ENCODE measurements at regions not wholly inside any gene's neighbourhood (a gene's known extent, or its start where the extent isn't known, plus 50 kb on each side); places are given as distances from the start of the nearest gene placed in this dataset.

DNA sequence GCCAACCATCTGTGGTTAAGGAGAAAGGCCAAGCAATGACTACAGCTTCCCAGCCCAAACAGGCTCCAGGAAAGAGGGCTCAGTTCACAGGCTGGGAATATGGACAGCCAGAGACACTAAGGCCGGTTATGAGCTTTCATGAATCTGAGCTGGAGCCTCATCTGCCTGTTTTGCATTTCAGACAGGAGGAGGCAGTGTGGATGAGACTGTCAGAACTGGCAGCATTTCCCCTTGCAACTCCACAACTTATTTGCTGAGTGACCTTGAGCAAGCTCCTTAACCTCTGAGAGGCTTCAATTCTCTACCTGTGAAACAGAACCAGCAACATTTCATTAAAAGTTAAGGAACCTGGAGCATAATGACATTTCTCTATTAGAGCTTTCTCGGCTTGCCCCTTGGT is 264.0 kb downstream of the ETS1 start:
- CTCF ChIA-PET = interaction anchor here (0.8 to 4.7 kb wide), 25 partner anchors 7 to 308 kb away, joined by 3 to 51 read pairs (median 5); no protein-coding TSS in a partner anchor

GRCh38 chr11:128318856-128319474 is 268.4 kb downstream of the ETS1 start:
- peaks cover 30% of the 10 kb centered on the region for H3K36me3 Mint-ChIP-seq (ENCODE audit: low read depth)
- H3K27me3 Mint-ChIP-seq (ENCODE audit: low read depth) = no peaks in the 10 kb centered on the region
- peak; percentile 97 for DNase-seq
- peaks cover 32% of the 10 kb centered on the region for H3K9me3 Mint-ChIP-seq
- CTCF ChIA-PET = interaction anchor here (0.7 to 4.2 kb wide), 11 partner anchors 11 to 312 kb away, joined by 3 to 21 read pairs (median 4); no protein-coding TSS in a partner anchor
- peak overlapping the region; percentile 87 for H3K27ac Mint-ChIP-seq
- intact Hi-C loops (cut with micrococcal nuclease) = loop anchor here (1.0 to 5.0 kb wide), 10 partner anchors 10 to 267 kb away; no protein-coding TSS in a partner anchor
- H3K4me1 Mint-ChIP-seq (ENCODE audit: low read depth) = peaks cover 82% of the 10 kb centered on the region
- peak overlapping the region; percentile 22 for H3K4me3 Mint-ChIP-seq

More for the DNA sequence above, 264.0 kb downstream of the ETS1 start:
- intact Hi-C loops (cut with micrococcal nuclease) = loop anchor here (1.0 kb wide), 2 partner anchors 99 to 307 kb away; no protein-coding TSS in a partner anchor
- Mint-ChIP-seq H3K9me3 (peaks cover 3% of the 10 kb centered on the region), H3K27me3 (ENCODE audit: low read depth) (no peaks in the 10 kb centered on the region), H3K4me3 (peak overlapping the region; percentile 32), H3K4me1 (ENCODE audit: low read depth) (peaks cover 87% of the 10 kb centered on the region), H3K27ac (peak overlapping the region; percentile 90), H3K36me3 (ENCODE audit: low read depth) (peaks cover 2% of the 10 kb centered on the region)
- peak; percentile 72 for DNase-seq

DNA sequence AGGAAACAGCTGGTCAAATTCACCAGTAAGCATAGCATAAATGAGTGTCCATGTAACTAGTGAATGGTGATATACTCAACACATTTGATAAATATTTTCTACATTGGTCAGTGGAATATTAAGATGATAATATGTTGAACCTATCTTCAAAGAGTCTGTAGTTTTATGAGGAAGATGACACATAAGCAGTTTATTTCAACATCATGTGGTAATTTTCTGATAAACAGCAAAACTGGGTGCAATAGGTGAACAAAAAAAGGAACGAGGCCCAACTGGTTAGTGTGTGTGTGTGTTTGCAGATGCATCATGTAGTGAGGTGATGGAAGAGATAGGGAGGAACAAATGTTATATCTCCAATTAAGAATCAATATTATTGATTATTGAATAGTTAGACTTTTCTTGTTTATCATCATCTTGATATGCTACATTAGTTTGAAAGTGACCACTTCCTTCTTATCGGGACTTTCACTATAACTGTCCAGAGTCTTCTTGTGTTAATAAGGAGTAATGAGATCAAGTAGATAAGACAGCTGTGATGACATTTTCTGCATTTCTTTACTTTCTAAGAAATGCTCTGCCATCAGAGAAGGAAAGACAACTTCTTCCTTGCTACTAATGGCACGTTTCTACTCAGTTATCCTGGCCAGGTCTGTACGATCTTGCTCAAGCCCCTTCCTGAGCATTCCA is 270.7 kb downstream of the ETS1 start:
- DNase-seq = no peak
- Mint-ChIP-seq H3K27me3 (ENCODE audit: low read depth) (no peaks in the 10 kb centered on the region), H3K9me3 (peaks cover 37% of the 10 kb centered on the region), H3K4me1 (ENCODE audit: low read depth) (peaks cover 78% of the 10 kb centered on the region), H3K27ac (peak overlapping the region; percentile 70), H3K4me3 (no peak overlapping the region), H3K36me3 (ENCODE audit: low read depth) (peaks cover 35% of the 10 kb centered on the region)
- CTCF ChIA-PET = interaction anchor here (1.1 to 4.2 kb wide), 4 partner anchors 10 to 315 kb away, joined by 4 to 21 read pairs (median 4); no protein-coding TSS in a partner anchor
- intact Hi-C loops (cut with micrococcal nuclease) = loop anchor here (5.0 kb wide), 1 partner anchor 264 kb away; no protein-coding TSS in a partner anchor

DNA sequence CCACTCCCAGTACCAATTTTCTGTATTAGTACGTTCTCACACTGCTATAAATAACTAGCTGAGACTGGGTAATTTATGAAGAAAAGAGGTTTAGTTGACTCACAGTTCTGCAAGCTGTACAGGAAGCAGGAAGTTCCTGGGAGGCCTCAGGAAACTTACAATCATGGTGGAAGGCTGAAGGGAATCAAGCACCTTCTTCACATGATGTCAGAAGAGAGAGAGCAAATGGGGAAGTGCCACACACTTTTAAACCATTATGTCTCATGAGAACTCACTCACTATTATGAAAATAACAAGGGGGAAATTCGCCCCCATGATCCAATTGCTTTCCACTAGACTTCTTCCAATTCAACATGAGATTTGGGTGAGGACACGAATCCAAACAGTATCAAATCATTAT is 271.4 kb downstream of the ETS1 start:
- Mint-ChIP-seq H3K27me3 (ENCODE audit: low read depth) (no peaks in the 10 kb centered on the region), H3K4me3 (no peak overlapping the region), H3K36me3 (ENCODE audit: low read depth) (peaks cover 35% of the 10 kb centered on the region), H3K9me3 (peaks cover 37% of the 10 kb centered on the region), H3K27ac (peak overlapping the region; percentile 22), H3K4me1 (ENCODE audit: low read depth) (peaks cover 80% of the 10 kb centered on the region)
- CTCF ChIA-PET = interaction anchor here (1.2 to 4.2 kb wide), 2 partner anchors 26 to 316 kb away, joined by 4 to 21 read pairs; no protein-coding TSS in a partner anchor
- intact Hi-C loops (cut with micrococcal nuclease) = loop anchor here (5.0 kb wide), 1 partner anchor 264 kb away; no protein-coding TSS in a partner anchor
- no peak for DNase-seq

DNA sequence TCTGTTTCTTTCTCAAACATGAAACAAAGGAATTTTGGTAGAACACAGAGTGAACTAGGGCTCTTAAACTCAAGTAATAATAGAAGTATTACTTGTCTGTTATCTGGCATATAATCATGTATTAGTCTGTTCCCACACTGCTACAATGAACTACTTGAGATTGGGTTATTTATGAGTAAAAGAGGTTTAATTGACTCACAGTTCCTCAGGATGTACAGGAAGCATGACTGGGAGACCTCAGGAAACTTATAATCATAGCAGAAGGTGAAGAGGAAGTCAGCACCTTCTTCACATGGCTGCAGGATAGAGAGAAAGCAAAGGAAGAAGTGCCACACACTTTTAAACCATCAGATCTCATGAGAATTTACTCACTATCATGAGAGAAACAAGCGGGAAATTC is 273.4 kb downstream of the ETS1 start:
- CTCF ChIA-PET = interaction anchor here (1.1 to 1.9 kb wide), 2 partner anchors 28 to 318 kb away, joined by 3 read pairs; no protein-coding TSS in a partner anchor
- H3K4me3 Mint-ChIP-seq = no peak overlapping the region
- no peaks in the 10 kb centered on the region for H3K27me3 Mint-ChIP-seq (ENCODE audit: low read depth)
- intact Hi-C loops (cut with micrococcal nuclease) = no loop called here
- no peak for DNase-seq
- H3K36me3 Mint-ChIP-seq (ENCODE audit: low read depth) = peaks cover 35% of the 10 kb centered on the region
- peaks cover 37% of the 10 kb centered on the region for H3K9me3 Mint-ChIP-seq
- H3K27ac Mint-ChIP-seq = peak overlapping the region; percentile 78
- H3K4me1 Mint-ChIP-seq (ENCODE audit: low read depth) = peaks cover 83% of the 10 kb centered on the region

DNA sequence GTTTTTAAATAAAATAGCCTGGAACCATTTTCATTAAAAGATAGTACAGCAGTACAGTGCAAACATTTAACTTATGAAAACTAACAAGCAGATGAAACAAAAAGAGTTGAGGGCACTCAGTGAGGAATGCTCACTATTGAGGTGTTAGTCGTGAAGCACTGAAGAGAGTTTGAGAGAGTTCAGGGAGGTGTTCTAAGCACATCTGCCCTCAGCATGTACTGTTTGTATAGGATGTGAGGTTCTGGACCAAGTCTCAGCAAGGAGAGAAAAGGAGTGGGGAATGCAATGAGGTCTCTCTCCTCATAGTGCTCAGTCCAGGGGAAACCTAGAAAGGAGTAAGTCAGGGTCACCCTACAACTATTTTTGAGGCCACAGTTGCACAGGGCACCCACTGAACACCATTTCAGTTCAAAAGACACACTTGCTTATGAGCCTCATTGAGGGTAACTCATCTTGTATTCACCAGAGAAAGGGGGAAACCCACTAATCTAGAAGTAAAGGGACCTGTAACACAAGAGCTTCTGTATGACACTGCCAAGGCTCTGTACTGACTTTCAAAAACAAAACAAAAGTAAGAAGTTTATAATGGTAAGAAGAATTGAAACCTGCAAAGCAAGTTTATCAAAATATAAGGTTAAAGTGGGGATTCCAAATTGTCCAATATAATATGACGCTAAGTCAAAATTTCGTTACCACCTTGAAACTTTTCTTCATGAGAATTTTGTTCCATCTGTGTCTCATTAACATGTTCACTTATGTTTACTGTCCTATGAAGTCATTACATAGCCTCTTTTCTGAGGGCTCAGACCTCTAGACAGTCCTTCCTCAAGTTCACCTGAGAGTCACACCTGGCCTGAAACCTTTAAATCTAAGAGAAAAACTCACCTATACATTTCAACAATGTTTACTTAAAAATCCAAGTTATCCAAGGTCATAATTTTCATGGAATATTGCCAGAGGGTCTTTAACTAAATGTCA is 275.3 kb downstream of the ETS1 start:
- Mint-ChIP-seq H3K4me1 (ENCODE audit: low read depth) (peaks cover 77% of the 10 kb centered on the region), H3K36me3 (ENCODE audit: low read depth) (peaks cover 32% of the 10 kb centered on the region), H3K9me3 (peaks cover 34% of the 10 kb centered on the region), H3K4me3 (peak overlapping the region; percentile 7), H3K27ac (peak overlapping the region; percentile 91), H3K27me3 (ENCODE audit: low read depth) (no peaks in the 10 kb centered on the region)
- CTCF ChIA-PET = interaction anchor here (0.9 to 1.9 kb wide), 4 partner anchors 10 to 30 kb away, joined by 3 to 8 read pairs (median 5); no protein-coding TSS in a partner anchor
- intact Hi-C loops (cut with micrococcal nuclease) = loop anchor here (1.0 kb wide), 1 partner anchor 10 kb away; no protein-coding TSS in a partner anchor
- DNase-seq = no peak

GRCh38 chr11:128310676-128311445 is 276.5 kb downstream of the ETS1 start:
- Mint-ChIP-seq H3K36me3 (ENCODE audit: low read depth) (peaks cover 24% of the 10 kb centered on the region), H3K27me3 (ENCODE audit: low read depth) (no peaks in the 10 kb centered on the region), H3K27ac (peak overlapping the region; percentile 91), H3K9me3 (peaks cover 24% of the 10 kb centered on the region), H3K4me1 (ENCODE audit: low read depth) (peaks cover 71% of the 10 kb centered on the region), H3K4me3 (no peak overlapping the region)
- DNase-seq = peak; percentile 54
- intact Hi-C loops (cut with micrococcal nuclease) = no loop called here
- CTCF ChIA-PET = interaction anchor here (0.9 to 1.3 kb wide), 3 partner anchors 9 to 25 kb away, joined by 3 to 6 read pairs (median 3); no protein-coding TSS in a partner anchor

GRCh38 chr11:128310005-128310404 is 277.4 kb downstream of the ETS1 start:
- H3K27me3 Mint-ChIP-seq (ENCODE audit: low read depth) = no peaks in the 10 kb centered on the region

DNA sequence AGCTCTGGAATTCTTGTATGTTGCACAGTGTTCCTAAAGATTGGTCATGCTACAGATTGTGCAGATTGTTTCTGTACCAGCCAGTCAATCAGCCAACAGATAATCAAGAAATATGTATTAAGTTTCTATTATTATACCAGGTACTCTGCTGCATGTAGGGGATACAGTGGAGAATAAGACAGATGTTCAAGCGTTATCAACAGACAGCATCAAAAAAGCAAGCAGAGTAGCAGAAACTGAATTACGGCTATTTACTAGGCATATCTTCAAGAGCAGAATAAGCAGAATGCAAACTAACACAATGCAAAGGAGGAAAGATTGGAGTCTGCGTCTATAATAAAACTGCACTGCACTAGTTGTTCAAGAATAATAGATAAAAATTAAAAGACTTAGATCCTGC is 278.6 kb downstream of the ETS1 start:
- CTCF ChIA-PET = interaction anchor here (0.5 to 1.3 kb wide), 5 partner anchors 10 to 423 kb away, joined by 3 to 5 read pairs (median 3); no protein-coding TSS in a partner anchor
- Mint-ChIP-seq H3K27ac (no peak overlapping the region), H3K9me3 (peaks cover 3% of the 10 kb centered on the region), H3K27me3 (ENCODE audit: low read depth) (no peaks in the 10 kb centered on the region), H3K4me1 (ENCODE audit: low read depth) (peaks cover 78% of the 10 kb centered on the region), H3K36me3 (ENCODE audit: low read depth) (peaks cover 3% of the 10 kb centered on the region), H3K4me3 (no peak overlapping the region)
- no peak for DNase-seq
- intact Hi-C loops (cut with micrococcal nuclease) = no loop called here

More at GRCh38 chr11:128310005-128310404, 277.4 kb downstream of the ETS1 start:
- CTCF ChIA-PET = interaction anchor here (0.9 to 1.3 kb wide), 2 partner anchors 21 to 25 kb away, joined by 3 read pairs; no protein-coding TSS in a partner anchor
- no peak for DNase-seq
- intact Hi-C loops (cut with micrococcal nuclease) = no loop called here
- H3K4me1 Mint-ChIP-seq (ENCODE audit: low read depth) = peaks cover 72% of the 10 kb centered on the region
- peaks cover 15% of the 10 kb centered on the region for H3K9me3 Mint-ChIP-seq
- peaks cover 15% of the 10 kb centered on the region for H3K36me3 Mint-ChIP-seq (ENCODE audit: low read depth)
- H3K27ac Mint-ChIP-seq = peak overlapping the region; percentile 91
- H3K4me3 Mint-ChIP-seq = no peak overlapping the region

GRCh38 chr11:128305588-128305987 is 281.8 kb downstream of the ETS1 start:
- no peak for DNase-seq
- Mint-ChIP-seq H3K4me1 (ENCODE audit: low read depth) (peaks cover 74% of the 10 kb centered on the region), H3K4me3 (peak overlapping the region; percentile 1), H3K36me3 (ENCODE audit: low read depth) (no peaks in the 10 kb centered on the region), H3K9me3 (no peaks in the 10 kb centered on the region), H3K27ac (peak overlapping the region; percentile 93), H3K27me3 (ENCODE audit: low read depth) (no peaks in the 10 kb centered on the region)
- intact Hi-C loops (cut with micrococcal nuclease) = no loop called here
- CTCF ChIA-PET = interaction anchor here (0.6 to 2.2 kb wide), 5 partner anchors 9 to 134 kb away, joined by 3 to 8 read pairs (median 4); no protein-coding TSS in a partner anchor

Measured in activated naive CD4-positive, alpha-beta T cell treated with anti-CD3 and anti-CD28 coated beads for 36 hours (primary cell).